ENCODE measurements at regions not wholly inside any gene's neighbourhood (a gene's known extent, or its start where the extent isn't known, plus 50 kb on each side); places are given as distances from the start of the nearest gene placed in this dataset.

GRCh38 chr3:166100730-166101129, 263.5 kb upstream of the BCHE start:
- peak; percentile 36 for FAIRE-seq
- Histone ChIP-seq H3K27ac (ENCODE audit: control insufficient read depth, insufficient read depth, low read length) (no peak overlapping the region), H3K4me3 (ENCODE audit: control insufficient read depth in 2 of 3, extremely low read depth in 1 of 3, insufficient read depth in 2 of 3, low read depth in 1 of 3, low read length in 3 of 3) (no peak overlapping the region), H3K9me1 (ENCODE audit: control insufficient read depth, extremely low read depth, insufficient read depth, low read length) (no peaks in the 10 kb centered on the region), H3K4me1 (ENCODE audit: control insufficient read depth, extremely low read depth, insufficient read depth, low read length) (no peaks in the 10 kb centered on the region), H3K36me3 (ENCODE audit: control insufficient read depth in 2 of 2, extremely low read depth in 1 of 2, insufficient read depth in 2 of 2, low read length in 2 of 2) (no peaks in the 10 kb centered on the region), H3K4me2 (ENCODE audit: control insufficient read depth, extremely low read depth, insufficient read depth, low read depth, low read length) (no peak overlapping the region), H3K9ac (ENCODE audit: control insufficient read depth, extremely low read depth, insufficient read depth, low read length) (no peak overlapping the region), H2AFZ (ENCODE audit: control insufficient read depth, low read length) (no peak overlapping the region), H4K20me1 (ENCODE audit: control insufficient read depth, extremely low read depth, insufficient read depth, low read length) (no peaks in the 10 kb centered on the region), H3K79me2 (ENCODE audit: control insufficient read depth, insufficient read depth, low read length) (no peaks in the 10 kb centered on the region), H3K27me3 (ENCODE audit: control insufficient read depth, extremely low read depth, insufficient read depth, low read length) (no peaks in the 10 kb centered on the region), H3K9me3 (ENCODE audit: control insufficient read depth, low read depth, low read length) (no peaks in the 10 kb centered on the region)
- no peak for DNase-seq (ENCODE audit: low read depth, low spot score)
- TF ChIP-seq EZH2 (IDR thresholded peaks at IDR 0.05; ENCODE audit: low read length) (no peak), CTCF (optimal IDR thresholded peaks at IDR 0.05 in 1 of 3, IDR thresholded peaks at IDR 0.05 in 1 of 3, conservative IDR thresholded peaks at IDR 0.05 in 1 of 3; ENCODE audit: extremely low read depth in 1 of 3, insufficient read depth in 2 of 3, low read length in 3 of 3) (no peak)
- dilution Hi-C loops (cut with MboI; ENCODE audit: extremely low pct_ligation_motif_present, low sequenced_read_pairs) = no loop called here

- Histone ChIP-seq H4K20me1 (ENCODE audit: control insufficient read depth, extremely low read depth, insufficient read depth, low read length) (no peaks in the 10 kb centered on the region), H3K4me1 (ENCODE audit: control insufficient read depth, extremely low read depth, insufficient read depth, low read length) (peaks cover 16% of the 10 kb centered on the region), H3K27ac (ENCODE audit: control insufficient read depth, insufficient read depth, low read length) (no peak overlapping the region), H2AFZ (ENCODE audit: control insufficient read depth, low read length) (no peak overlapping the region), H3K79me2 (ENCODE audit: control insufficient read depth, insufficient read depth, low read length) (no peaks in the 10 kb centered on the region), H3K4me3 (ENCODE audit: control insufficient read depth in 2 of 3, extremely low read depth in 1 of 3, insufficient read depth in 2 of 3, low read depth in 1 of 3, low read length in 3 of 3) (no peak overlapping the region), H3K4me2 (ENCODE audit: control insufficient read depth, extremely low read depth, insufficient read depth, low read depth, low read length) (no peak overlapping the region), H3K9ac (ENCODE audit: control insufficient read depth, extremely low read depth, insufficient read depth, low read length) (no peak overlapping the region), H3K36me3 (ENCODE audit: control insufficient read depth in 2 of 2, extremely low read depth in 1 of 2, insufficient read depth in 2 of 2, low read length in 2 of 2) (no peaks in the 10 kb centered on the region), H3K27me3 (ENCODE audit: control insufficient read depth, extremely low read depth, insufficient read depth, low read length) (no peaks in the 10 kb centered on the region), H3K9me3 (ENCODE audit: control insufficient read depth, low read depth, low read length) (no peaks in the 10 kb centered on the region), H3K9me1 (ENCODE audit: control insufficient read depth, extremely low read depth, insufficient read depth, low read length) (no peaks in the 10 kb centered on the region)
- dilution Hi-C loops (cut with MboI; ENCODE audit: extremely low pct_ligation_motif_present, low sequenced_read_pairs) = no loop called here
- FAIRE-seq = no peak
- DNase-seq (ENCODE audit: low read depth, low spot score) = no peak
- TF ChIP-seq CTCF (optimal IDR thresholded peaks at IDR 0.05 in 1 of 3, IDR thresholded peaks at IDR 0.05 in 1 of 3, conservative IDR thresholded peaks at IDR 0.05 in 1 of 3; ENCODE audit: extremely low read depth in 1 of 3, insufficient read depth in 2 of 3, low read length in 3 of 3) = no peak
- no peak for TF ChIP-seq EZH2 (IDR thresholded peaks at IDR 0.05; ENCODE audit: low read length)
Measured at GRCh38 chr3:166089575-166089974, 252.4 kb upstream of the BCHE start.

All from keratinocyte (primary cell).